IPS DF 6.9 (cell line): ENCODE measurements at regions not wholly inside any gene's neighbourhood (a gene's known extent, or its start where the extent isn't known, plus 50 kb on each side); places are given as distances from the start of the nearest gene placed in this dataset.

ENCODE experiments used
- DNase-seq: peaks from one replicate; pipeline ENCODE4 v3.0.0-alpha.2; 2013; ENCODE audit warnings: low read depth, low spot score
- H3K27ac ChIP-seq: one replicate; pipeline ENCODE4 v1.5.1; 2013; ENCODE audit warnings: low read length, control low read depth
- H3K27me3 ChIP-seq: 2 replicates; pipeline ENCODE4 v1.6.1; 2013; ENCODE audit warnings: mild to moderate bottlenecking, low read length; ENCODE audit not compliant: control insufficient read depth, insufficient read depth
- H3K36me3 ChIP-seq: 2 replicates; pipeline ENCODE4 v1.6.1; 2013; ENCODE audit warnings: low read length; ENCODE audit not compliant: control insufficient read depth, insufficient read depth
- H3K4me1 ChIP-seq: 2 replicates; pipeline ENCODE4 v1.6.1; 2013; ENCODE audit warnings: low read length; ENCODE audit not compliant: control insufficient read depth, insufficient read depth
- H3K4me3 ChIP-seq: 2 replicates; pipeline ENCODE4 v1.5.1; 2013; ENCODE audit warnings: mild to moderate bottlenecking, low read length
- H3K9me3 ChIP-seq: 2 replicates; pipeline ENCODE4 v1.6.1; 2013; ENCODE audit warnings: low read length, inconsistent platforms; ENCODE audit not compliant: control insufficient read depth, insufficient read depth
- WGBS: extraction: QIAGEN DNeasy Blood & Tissue Kit; methylation state at CpG from one replicate; pipeline ENCODE4 v1.1.7; 2013; ENCODE audit warnings: mixed read lengths, missing lambda C conversion rate; ENCODE audit not compliant: insufficient read length, insufficient coverage; 5-methylcytosine and 5-hydroxymethylcytosine counted together

GRCh38 chr3:159652452-159652851 lies 336.2 kb upstream of the IL12A start:
- Histone ChIP-seq H3K27me3 (no peaks in the 10 kb centered on the region), H3K9me3 (no peaks in the 10 kb centered on the region), H3K27ac (no peak overlapping the region), H3K4me1 (no peaks in the 10 kb centered on the region), H3K4me3 (no peak overlapping the region), H3K36me3 (no peaks in the 10 kb centered on the region)
- WGBS, result no CpG with 5 or more reads among the region's 2 CpGs
- no peak for DNase-seq

GRCh38 chr3:159654183-159655134 lies 334.2 kb upstream of the IL12A start:
- Histone ChIP-seq H3K9me3 (no peaks in the 10 kb centered on the region), H3K27me3 (no peaks in the 10 kb centered on the region), H3K4me1 (no peaks in the 10 kb centered on the region), H3K36me3 (no peaks in the 10 kb centered on the region), H3K27ac (no peak overlapping the region), H3K4me3 (no peak overlapping the region)
- no peak for DNase-seq
- no CpG with 5 or more reads among the region's 4 CpGs for WGBS

- Histone ChIP-seq H3K4me1 (no peaks in the 10 kb centered on the region), H3K9me3 (no peaks in the 10 kb centered on the region), H3K27me3 (no peaks in the 10 kb centered on the region), H3K36me3 (no peaks in the 10 kb centered on the region), H3K4me3 (no peak overlapping the region), H3K27ac (no peak overlapping the region)
- DNase-seq, result no peak
- no CpG with 5 or more reads among the region's 2 CpGs for WGBS
Observed at GRCh38 chr3:159655202-159655601, 333.4 kb upstream of the IL12A start.

GRCh38 chr3:159657176-159657575 lies 331.5 kb upstream of the IL12A start:
- H3K9me3 ChIP-seq, result no peaks in the 10 kb centered on the region
- no peaks in the 10 kb centered on the region for H3K4me1 ChIP-seq
- WGBS, result no CpG with 5 or more reads among the region's 3 CpGs
- no peak overlapping the region for H3K27ac ChIP-seq
- H3K4me3 ChIP-seq, result no peak overlapping the region
- DNase-seq, result no peak
- H3K36me3 ChIP-seq, result no peaks in the 10 kb centered on the region
- H3K27me3 ChIP-seq, result no peaks in the 10 kb centered on the region

GRCh38 chr3:159657629-159658028 lies 331.0 kb upstream of the IL12A start:
- Histone ChIP-seq H3K27ac (no peak overlapping the region), H3K27me3 (no peaks in the 10 kb centered on the region), H3K4me3 (no peak overlapping the region), H3K4me1 (no peaks in the 10 kb centered on the region), H3K9me3 (no peaks in the 10 kb centered on the region), H3K36me3 (no peaks in the 10 kb centered on the region)
- no peak for DNase-seq
- WGBS, result no CpG with 5 or more reads among the region's 6 CpGs

GRCh38 chr3:159660326-159660725 lies 328.3 kb upstream of the IL12A start:
- H3K4me1 ChIP-seq, result no peaks in the 10 kb centered on the region
- no CpG with 5 or more reads among the region's 3 CpGs for WGBS
- no peaks in the 10 kb centered on the region for H3K27me3 ChIP-seq
- H3K27ac ChIP-seq, result no peak overlapping the region
- no peak overlapping the region for H3K4me3 ChIP-seq
- no peak for DNase-seq
- H3K9me3 ChIP-seq, result no peaks in the 10 kb centered on the region
- H3K36me3 ChIP-seq, result no peaks in the 10 kb centered on the region

- Histone ChIP-seq H3K36me3 (no peaks in the 10 kb centered on the region), H3K27me3 (no peaks in the 10 kb centered on the region), H3K4me1 (no peaks in the 10 kb centered on the region), H3K27ac (no peak overlapping the region), H3K4me3 (no peak overlapping the region), H3K9me3 (no peaks in the 10 kb centered on the region)
- DNase-seq, result no peak
- WGBS, result no CpG with 5 or more reads among the region's 1 CpG
Observed at GRCh38 chr3:159660901-159661300, 327.7 kb upstream of the IL12A start.

GRCh38 chr3:159662549-159662948 lies 326.1 kb upstream of the IL12A start:
- DNase-seq, result no peak
- Histone ChIP-seq H3K36me3 (no peaks in the 10 kb centered on the region), H3K9me3 (no peaks in the 10 kb centered on the region), H3K4me3 (no peak overlapping the region), H3K27ac (no peak overlapping the region), H3K4me1 (no peaks in the 10 kb centered on the region), H3K27me3 (no peaks in the 10 kb centered on the region)

GRCh38 chr3:159664006-159664405 lies 324.6 kb upstream of the IL12A start:
- Histone ChIP-seq H3K27ac (no peak overlapping the region), H3K4me1 (no peaks in the 10 kb centered on the region), H3K27me3 (no peaks in the 10 kb centered on the region), H3K4me3 (no peak overlapping the region), H3K36me3 (no peaks in the 10 kb centered on the region), H3K9me3 (no peaks in the 10 kb centered on the region)
- DNase-seq, result no peak
- no CpG with 5 or more reads among the region's 2 CpGs for WGBS

- DNase-seq, result no peak
- no peak overlapping the region for H3K4me3 ChIP-seq
- H3K36me3 ChIP-seq, result no peaks in the 10 kb centered on the region
- no peaks in the 10 kb centered on the region for H3K4me1 ChIP-seq
- no peaks in the 10 kb centered on the region for H3K9me3 ChIP-seq
- H3K27ac ChIP-seq, result no peak overlapping the region
- no peaks in the 10 kb centered on the region for H3K27me3 ChIP-seq
- no CpG with 5 or more reads among the region's 1 CpG for whole genome bisulfite sequencing
Observed at GRCh38 chr3:159664653-159665052, 324.0 kb upstream of the IL12A start.

GRCh38 chr3:159667261-159667660 lies 321.4 kb upstream of the IL12A start:
- no peaks in the 10 kb centered on the region for H3K36me3 ChIP-seq
- H3K9me3 ChIP-seq, result no peaks in the 10 kb centered on the region
- DNase-seq, result no peak
- no peaks in the 10 kb centered on the region for H3K4me1 ChIP-seq
- H3K27me3 ChIP-seq, result no peaks in the 10 kb centered on the region
- H3K27ac ChIP-seq, result no peak overlapping the region
- WGBS, result no CpG with 5 or more reads among the region's 4 CpGs
- no peak overlapping the region for H3K4me3 ChIP-seq
